ENCODE measurements at regions not wholly inside any gene's neighbourhood (a gene's known extent, or its start where the extent isn't known, plus 50 kb on each side); places are given as distances from the start of the nearest gene placed in this dataset.

DNA sequence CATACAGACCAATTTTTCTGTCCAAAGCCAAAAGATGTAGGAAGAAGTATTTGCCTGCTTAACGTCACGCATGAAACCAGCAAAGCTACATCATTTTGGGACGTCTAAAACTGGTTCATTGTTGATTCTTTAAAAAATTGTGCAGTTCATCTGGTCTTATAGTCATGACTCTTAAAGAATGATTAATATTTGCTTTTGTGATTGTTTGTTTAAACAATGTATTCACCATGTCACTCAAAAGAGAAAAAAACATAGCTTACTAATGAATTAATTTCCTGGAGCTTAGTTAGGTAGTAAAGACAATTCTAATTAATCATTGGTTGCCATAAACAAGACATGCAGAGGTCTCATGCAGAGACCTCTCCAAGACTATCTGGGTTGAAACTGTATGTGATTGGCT is 157.3 kb downstream of the RPS12 start:
- intact Hi-C loops (cut with micrococcal nuclease) = no loop called here

DNA sequence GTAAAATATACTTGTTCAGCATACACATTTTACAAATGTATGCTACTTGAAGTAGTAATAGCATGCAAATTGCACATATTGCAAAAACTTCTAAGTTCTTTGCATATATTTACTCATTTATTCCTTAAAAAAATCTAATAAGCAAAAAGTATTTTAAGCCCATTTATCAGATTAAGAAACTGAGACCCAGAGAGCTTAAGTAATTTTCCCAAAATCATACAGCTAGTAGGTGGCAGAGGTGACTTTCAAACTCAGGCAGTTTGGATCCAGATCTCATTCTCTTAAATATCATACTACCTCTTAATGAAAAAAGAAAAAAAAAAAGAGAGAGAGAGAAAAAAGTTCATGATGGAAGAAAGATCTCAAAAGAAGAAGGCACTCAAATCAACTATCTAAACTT is 157.9 kb downstream of the RPS12 start:
- intact Hi-C loops (cut with micrococcal nuclease) = no loop called here

DNA sequence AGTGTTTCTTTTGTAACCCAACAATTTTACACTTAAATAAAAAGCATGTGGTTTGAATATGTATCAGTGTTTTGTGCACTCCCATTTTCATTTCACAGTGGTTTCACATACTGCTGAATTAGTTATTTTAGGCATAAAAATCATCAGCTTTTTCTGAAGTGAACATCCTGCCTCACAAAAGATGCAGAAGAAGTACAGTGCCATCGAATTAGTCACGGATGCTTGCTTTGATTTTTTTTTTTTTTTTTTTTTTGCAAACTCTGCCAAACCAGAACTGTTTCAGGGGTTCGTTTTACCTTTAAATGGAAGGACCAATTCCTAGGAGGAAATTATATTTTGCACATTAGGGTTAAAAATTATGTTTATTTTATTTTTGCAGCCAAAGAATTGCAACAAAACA is 158.6 kb downstream of the RPS12 start:
- intact Hi-C loops (cut with micrococcal nuclease) = no loop called here

DNA sequence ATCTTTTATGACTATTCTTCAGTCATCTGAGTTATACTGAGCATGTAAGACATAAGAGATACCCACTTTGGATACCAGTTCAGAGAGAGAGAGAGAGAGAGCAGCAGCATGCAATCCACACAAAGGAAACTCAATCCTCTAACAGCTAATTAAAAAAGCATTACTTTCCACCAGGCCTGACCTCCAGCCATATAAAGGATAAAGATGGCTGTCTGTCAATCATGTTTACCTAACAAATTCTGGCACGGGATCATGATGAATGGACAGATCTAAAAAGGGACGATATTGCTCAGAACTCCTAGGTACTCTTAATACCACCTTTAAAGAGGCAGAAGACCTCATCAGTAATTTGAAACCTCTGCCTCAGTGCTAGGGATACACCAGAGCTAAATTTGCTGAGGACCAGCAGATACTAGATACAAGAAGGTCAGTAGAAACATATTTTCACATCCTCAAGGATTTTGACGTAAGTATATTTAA is 159.2 kb downstream of the RPS12 start:
- intact Hi-C loops (cut with micrococcal nuclease) = no loop called here

DNA sequence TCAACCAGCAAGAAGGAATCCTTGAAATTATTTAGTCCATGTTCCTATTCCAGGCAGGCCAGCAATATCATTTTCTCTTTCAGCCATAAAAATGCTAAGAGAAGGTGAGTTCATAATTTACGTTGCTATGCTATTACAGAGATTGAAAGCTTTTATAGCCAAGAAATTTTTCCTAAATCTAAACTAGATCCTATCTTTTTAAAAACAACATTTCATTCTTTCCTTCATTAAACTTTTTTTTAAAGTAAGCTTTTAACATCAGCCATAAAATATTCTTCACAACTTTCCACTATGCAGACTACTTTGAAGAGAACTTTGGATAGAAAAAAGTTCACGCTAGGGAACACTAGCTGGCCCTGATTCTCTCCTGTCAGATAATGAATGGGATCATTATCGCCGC is 159.8 kb downstream of the RPS12 start:
- intact Hi-C loops (cut with micrococcal nuclease) = no loop called here

DNA sequence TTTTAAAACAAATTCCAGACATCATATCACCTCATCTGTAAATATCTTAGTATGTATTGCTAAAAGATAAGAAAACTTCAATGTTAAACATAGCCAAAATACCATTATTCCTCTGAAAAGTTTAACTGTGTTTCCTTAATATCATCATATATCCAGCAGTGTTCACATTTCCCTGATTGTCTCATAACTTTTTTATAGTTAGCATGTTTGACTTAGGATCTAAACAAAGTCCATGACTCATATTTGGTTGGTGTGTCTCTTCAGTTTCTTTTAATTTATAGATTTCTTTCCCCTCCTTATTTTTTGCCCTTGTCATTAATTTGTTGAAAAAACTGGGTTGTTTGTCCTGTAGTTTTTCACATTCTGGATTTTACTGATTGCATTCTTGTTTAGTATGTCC is 163.0 kb downstream of the RPS12 start:
- intact Hi-C loops (cut with micrococcal nuclease) = no loop called here

DNA sequence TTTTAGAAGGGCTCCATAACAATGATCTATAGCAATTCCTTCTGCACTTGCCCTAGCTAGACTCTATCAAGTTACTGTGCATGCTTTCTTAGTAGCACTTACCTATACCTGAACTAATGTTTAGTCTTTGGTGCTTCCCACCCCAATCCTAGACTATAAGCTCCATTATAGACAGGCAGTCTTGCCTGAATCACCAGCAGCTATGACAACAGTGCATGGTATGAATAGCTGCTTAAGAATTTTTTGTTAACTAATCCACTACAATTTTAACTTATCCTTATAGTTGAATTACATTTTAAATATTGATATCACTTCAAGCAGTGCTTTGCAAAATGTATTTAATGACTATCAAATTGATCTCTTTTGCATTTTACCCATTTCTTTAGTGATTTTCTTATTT is 164.3 kb downstream of the RPS12 start:
- intact Hi-C loops (cut with micrococcal nuclease) = no loop called here

DNA sequence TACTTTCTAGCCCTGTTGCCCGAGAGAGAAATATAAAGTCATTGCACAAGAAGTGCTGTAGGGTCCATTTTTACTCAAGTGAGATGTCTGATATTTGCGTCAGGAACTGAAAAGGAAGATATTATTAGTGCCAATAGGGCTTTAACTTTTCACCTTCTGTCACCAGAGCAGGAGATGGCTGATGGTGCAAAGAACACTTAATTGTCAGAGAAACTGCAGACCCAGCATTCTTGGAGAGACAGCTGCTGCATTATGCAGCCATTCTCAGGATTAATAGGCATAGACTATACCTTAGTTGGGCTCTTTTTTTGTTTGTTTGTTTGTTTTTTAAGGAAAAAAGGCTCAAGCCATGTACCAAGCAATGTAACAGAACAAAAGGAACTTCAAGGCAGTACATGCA is 179.4 kb downstream of the RPS12 start:
- intact Hi-C loops (cut with micrococcal nuclease) = no loop called here

DNA sequence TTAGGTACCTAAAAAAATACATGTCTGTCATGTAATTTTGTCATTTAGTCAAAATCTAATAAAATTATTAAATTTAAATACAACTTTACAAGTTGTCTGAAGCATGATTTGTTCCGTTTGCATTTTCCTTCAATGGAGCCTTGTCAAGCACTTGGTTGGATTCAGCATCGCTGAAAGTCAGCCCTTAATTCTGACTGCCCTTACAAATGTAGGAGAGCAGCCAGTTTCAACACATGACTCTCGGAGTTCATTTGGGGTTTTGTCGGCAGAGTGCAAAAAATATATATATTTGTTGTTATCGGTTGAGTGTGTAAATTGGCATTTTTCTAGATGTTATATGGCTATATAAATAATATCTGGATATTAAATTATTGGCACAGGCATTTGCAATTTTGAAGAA is 180.6 kb downstream of the RPS12 start:
- intact Hi-C loops (cut with micrococcal nuclease) = no loop called here

DNA sequence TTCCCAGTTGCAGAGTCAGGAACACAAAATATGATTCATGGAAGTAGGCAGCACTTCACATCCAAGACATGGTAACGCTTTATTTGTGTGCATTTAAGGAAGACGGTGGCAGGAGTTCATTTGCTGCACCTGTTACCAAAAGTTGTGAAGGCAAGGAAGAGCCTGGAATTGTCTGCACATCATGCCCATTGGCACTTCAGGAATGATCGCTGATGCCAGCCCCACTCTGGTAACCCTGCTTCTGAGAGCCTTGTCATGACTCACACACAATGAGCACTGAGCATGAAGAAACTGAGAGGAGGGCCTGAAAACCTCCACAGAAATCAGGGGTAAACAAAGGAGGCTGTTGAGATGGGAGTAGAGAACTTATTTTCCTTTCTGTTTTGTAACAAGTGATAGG is 181.1 kb downstream of the RPS12 start:
- intact Hi-C loops (cut with micrococcal nuclease) = no loop called here

DNA sequence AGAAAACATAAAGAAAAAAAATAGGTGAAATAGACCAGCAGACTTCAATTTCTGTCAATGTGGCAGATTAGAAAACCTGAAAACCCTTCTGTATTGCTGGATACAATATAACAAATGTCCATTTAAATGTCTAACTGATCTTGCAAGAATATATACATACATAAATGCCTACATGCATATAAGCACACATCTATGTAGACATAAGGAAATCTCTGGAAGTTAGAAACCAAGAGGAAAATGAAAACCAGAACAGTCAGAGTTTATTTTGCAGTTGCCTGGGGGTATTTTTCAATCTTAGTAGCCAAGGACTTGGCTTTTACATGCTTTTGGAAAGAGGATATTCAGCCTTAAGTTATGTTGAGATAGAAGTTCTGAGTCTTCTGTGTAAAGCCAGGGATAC is 184.0 kb downstream of the RPS12 start:
- intact Hi-C loops (cut with micrococcal nuclease) = no loop called here

DNA sequence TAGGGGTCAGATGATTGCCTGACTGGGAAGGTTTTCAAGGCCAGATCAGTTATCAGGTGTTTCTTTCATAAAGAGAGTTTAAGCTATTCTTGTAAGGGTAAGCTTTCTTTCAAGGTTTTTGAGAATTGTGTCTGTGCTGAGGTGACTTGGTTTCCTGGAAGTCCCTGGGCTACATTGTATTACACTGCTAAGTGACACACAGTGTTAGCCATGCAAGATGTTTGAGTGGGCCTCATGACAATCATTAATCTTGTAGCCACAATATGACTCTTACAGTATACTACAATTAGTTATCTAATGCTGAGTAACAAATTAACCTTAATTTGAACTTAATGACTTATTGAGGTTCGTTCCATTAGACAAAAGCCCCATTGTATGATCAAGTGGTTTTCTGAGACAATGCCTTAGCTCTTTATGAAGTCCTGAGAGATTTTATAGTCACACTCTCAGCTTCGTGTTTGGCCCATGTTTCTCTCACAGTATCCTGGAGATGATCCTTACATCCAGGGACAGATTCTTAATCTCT is 186.7 kb downstream of the RPS12 start:
- intact Hi-C loops (cut with micrococcal nuclease) = no loop called here

DNA sequence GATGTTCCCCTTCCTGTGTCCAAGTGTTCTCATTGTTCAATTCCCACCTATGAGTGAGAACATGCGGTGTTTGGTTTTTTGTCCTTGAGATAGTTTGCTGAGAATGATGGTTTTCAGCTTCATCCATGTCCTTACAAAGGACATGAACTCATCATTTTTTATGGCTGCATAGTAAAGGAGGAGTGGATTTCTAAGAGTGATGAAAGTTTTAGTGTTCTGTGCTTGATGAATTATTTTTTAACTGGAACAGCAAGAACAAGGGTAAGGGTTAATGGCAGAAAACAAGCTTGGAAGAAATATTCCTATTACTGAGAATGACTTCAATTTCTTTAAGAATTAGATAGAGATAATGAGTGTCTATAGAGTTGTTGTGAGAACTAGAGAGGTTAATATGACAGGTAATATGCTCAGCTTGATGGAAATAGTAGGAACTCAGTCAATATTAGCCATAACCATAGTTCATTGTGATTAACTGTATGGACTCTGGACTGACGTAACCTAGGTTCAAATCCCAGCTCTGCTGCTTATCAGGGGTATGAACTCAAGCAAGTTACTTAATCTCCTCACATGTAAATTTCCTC is 190.0 kb downstream of the RPS12 start:
- intact Hi-C loops (cut with micrococcal nuclease) = no loop called here

DNA sequence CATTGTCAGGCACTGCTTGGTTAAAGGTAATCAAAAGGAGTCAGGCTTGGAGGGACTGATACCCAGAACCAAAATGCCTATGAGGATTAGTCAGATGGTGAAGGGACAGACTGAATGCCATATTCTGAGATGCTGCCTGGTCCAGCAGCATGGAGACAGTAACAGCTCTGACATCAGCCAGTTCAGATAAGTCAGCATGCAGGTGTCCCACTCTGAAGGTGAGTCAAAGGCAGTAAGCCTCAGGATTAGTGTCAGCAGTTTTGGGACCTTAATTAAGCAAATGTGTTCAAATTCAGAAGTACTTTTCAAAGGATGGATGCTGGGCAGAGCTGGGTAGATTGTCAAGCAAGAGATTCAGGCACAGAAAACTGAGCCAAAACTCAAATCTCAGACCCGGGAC is 198.4 kb downstream of the RPS12 start:
- intact Hi-C loops (cut with micrococcal nuclease) = no loop called here

DNA sequence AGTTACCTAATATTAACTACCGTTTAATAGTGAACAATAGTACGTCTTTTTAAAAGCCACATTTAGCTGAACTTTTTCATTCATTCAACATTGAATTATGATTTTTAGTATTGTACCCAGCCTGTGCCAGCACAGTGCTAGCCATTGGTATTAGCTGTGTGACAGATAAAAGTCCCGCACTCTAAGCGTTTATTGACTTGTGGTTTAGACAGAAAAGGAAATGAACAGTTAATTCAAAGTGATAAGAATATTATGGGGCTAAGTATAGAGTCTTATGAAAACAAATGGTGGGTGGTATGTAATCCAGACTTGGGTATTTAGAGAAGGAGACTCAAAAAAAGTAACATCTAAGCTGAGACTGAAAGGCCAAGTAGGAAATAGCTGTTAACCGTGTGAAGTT is 202.3 kb downstream of the RPS12 start:
- intact Hi-C loops (cut with micrococcal nuclease) = no loop called here

DNA sequence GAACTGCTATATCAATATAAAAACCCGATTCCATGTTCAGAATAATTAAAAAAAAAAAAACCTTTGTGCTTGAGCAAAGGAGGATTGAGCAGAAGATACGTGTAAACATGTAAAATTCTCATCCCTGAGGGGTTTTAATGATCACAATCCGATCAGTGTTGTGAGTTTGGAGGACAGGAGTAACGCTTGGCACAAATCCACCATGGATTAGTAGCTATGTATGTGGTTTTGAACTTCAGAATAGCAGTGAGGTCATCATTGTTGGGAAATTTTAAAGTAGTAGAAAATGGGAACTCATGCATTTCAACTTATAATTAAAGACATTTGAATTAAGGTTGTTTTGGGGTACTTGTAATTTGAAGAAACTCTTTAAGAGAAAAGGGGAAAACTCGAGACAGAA is 203.2 kb downstream of the RPS12 start:
- intact Hi-C loops (cut with micrococcal nuclease) = no loop called here

DNA sequence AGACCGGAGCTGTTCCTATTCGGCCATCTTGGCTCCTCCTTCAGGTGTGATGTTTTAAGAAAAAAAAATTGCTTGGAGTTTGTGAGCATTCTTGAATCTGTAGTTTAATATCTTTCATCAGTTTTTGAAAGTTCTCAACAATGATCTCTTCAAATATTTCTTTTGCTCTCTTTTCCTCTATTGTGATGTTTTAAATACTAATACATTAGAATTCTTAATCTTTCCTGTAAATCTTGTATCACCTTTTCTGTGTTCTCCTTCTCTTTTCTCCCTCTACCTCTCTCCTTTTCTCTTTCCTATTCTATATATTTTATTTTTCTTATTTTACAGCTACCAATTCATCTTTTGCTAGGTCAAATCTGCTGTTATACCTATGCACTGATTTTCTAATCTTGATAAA is 212.3 kb downstream of the RPS12 start:
- intact Hi-C loops (cut with micrococcal nuclease) = no loop called here

DNA sequence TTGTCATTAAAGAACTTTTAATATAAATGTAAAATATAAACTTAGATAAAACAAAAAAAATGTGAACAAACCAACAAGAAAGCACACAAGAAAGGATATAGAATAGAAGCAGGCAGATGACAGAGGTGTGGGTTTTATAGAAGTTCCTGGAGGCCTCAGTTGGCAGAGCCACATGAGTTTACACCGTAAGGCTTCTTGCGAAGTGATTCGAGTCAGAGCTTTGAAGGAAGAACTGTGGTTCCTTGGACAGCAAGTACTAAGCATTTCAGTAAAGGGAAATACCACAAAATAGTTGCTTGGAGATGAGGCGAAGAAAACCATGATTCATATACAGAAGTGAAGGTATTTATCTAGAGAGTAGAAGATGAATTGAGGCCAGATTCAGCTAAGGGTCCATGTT is 207.9 kb upstream of the EYA4 start:
- intact Hi-C loops (cut with micrococcal nuclease) = no loop called here

DNA sequence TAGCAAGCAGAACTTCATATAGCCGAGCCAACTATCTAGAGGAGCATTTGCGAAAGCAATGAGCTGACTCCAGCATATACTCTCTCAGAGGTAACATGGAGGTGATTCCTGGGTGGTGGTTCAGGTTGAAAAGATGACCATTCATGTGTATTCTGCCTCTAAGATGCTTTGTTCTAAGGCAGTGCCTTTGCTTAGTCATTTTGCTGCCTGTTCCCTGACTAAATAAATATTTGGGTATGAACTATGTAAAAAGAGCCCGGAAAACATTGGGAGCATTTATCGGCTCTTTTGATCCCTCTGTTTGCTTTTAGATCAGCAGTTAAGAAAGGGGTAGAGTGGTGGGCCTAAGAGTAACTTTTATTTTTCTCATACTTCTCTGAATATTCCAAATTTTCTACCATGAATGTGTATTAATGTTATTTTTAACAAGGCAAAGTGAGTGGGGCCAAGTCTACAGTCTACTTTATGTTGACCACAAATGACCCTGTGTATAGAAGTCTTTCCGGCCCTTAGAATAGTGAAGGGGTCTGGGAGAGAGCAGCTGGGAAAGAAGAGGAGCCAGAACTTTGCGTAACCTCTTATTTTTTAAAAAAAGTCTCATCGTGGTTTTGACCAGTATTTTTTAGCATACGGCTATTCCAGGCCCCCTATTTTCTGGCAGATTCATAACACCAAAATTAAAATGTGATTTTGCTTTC is 206.5 kb upstream of the EYA4 start:
- intact Hi-C loops (cut with micrococcal nuclease) = no loop called here

DNA sequence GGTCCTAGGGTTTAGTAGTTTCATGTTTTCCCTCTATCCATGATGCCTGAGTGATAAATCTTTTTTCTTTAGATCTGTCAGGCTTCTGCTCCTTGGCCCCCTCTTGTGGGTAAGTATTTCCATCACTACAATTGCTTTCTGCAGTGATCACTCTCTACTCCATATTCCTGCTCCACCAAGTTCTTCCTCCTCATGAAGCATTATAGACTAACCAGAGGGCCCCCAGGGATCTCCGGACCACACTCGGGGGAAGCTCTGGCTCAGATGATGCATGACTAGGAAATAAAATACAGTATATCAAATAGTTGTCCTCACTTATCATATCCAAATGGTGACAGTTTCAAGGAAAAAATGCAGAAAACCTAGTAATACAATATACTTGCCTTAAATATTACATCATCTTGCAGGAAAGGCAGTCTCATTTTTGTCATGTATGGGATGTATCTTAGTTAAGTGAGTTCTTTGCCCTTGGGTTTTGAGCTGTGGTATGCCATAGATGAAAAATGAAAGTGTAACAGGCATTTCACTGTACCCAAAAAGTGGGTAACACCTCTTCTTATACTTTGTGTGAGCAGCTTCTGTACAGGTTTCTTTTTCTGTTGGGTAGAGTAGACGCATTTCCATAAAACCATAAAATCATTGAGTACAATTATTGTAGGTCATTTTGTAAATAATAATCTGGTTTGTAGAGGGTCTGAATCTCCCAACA is 200.9 kb upstream of the EYA4 start:
- intact Hi-C loops (cut with micrococcal nuclease) = no loop called here

DNA sequence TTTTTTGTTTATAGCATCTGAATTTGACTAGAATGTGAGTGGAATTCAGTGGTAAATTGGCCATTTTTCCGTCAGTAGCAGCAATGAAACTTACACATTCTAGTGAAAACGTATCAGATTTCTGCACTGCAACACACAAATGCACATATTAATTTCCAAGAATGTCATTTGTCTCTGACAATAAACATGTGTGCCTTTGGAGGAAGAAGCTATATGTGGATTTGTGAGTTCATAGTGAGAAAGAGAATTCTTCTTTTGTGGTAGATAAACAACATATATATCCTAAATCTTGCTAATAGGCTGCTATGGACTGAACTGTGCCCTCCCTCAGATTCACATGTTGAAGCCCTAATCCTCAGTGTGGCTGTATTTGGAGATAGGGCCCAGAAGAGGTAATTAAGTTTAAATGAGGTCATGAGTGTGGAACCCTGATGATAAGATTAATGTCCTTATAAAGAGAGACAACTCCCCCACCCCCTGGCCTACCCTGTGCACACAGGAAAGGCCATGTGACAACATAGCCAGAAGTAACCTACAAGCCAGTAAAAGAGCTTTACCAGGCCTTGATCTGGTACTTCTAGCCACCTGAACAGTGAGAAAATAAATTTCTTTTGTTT is 200.2 kb upstream of the EYA4 start:
- intact Hi-C loops (cut with micrococcal nuclease) = no loop called here

DNA sequence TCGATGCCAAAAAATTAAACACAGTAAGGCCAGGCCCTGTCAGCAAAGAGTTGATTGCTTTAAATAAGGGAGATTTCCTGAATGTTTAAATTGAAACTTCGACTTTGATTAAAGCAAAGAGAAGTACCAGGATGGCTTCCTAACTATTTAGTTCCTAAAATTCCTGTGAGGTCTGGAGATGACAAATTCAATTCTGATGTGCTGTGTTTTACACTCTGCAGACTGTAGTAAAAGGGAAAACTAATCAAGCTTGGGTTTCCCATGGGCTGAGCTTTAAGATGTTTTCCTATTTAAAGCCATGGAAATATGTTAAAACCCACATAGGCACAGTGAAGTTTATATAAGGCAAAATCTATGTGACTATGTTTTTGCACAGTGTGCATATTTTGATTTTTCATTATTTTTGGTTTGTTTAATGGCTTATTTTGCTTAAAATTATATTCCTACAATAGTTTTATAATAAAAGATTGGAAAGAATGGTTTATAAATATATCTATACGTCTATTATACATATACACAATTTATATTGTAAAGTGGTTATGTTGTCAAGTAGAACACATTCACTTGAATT is 198.5 kb upstream of the EYA4 start:
- intact Hi-C loops (cut with micrococcal nuclease) = no loop called here

All from T-helper 2 cell treated with Interferon-gamma antibody and Interleukin-4, amounts not matched to agents 100 ng/mL and 5 ng/mL, for 36 hours (primary cell).